ENCODE measurements at regions not wholly inside any gene's neighbourhood (a gene's known extent, or its start where the extent isn't known, plus 50 kb on each side); places are given as distances from the start of the nearest gene placed in this dataset.

DNA sequence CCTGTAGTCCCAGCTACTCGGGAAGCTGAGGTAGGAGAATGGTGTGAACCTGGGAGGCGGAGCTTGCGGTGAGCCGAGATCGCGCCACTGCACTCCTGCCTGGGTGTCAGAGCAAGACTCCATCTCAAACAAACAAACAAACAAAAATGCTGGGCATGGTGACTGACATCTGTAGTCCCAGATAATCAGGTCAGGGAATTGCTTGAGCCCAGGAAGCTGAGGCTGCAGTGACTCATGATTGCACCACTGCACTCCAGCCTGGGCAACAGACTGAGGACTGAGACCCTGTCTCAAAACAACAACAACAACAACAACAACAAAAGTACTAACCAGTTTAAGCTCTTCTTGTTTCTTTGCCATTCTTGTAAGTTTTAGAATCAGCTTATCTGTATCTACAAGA is 383.0 kb upstream of the PMFBP1 start:
- TF ChIP-seq POLR2A (IDR thresholded peaks at IDR 0.05), result no peak
- TF ChIP-seq, protein P1, sequence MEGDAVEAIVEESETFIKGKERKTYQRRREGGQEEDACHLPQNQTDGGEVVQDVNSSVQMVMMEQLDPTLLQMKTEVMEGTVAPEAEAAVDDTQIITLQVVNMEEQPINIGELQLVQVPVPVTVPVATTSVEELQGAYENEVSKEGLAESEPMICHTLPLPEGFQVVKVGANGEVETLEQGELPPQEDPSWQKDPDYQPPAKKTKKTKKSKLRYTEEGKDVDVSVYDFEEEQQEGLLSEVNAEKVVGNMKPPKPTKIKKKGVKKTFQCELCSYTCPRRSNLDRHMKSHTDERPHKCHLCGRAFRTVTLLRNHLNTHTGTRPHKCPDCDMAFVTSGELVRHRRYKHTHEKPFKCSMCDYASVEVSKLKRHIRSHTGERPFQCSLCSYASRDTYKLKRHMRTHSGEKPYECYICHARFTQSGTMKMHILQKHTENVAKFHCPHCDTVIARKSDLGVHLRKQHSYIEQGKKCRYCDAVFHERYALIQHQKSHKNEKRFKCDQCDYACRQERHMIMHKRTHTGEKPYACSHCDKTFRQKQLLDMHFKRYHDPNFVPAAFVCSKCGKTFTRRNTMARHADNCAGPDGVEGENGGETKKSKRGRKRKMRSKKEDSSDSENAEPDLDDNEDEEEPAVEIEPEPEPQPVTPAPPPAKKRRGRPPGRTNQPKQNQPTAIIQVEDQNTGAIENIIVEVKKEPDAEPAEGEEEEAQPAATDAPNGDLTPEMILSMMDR (IDR thresholded peaks at IDR 0.05), result no peak
